ENCODE measurements at regions not wholly inside any gene's neighbourhood (a gene's known extent, or its start where the extent isn't known, plus 50 kb on each side); places are given as distances from the start of the nearest gene placed in this dataset.

- no peaks in the 10 kb centered on the region for H3K36me3 ChIP-seq (replicated peaks)
- H3K4me3 ChIP-seq (ENCODE audit: low read depth, low read length), result no peak overlapping the region
- TF ChIP-seq CTCF (IDR thresholded peaks at IDR 0.05; ENCODE audit: low read depth, low read length, missing control alignments), result no peak
- H3K27me3 ChIP-seq (replicated peaks), result peaks cover 21% of the 10 kb centered on the region
- no peak for DNase-seq
- H3K27ac ChIP-seq, result no peak overlapping the region
- in situ Hi-C loops (cut with HindIII; ENCODE audit: low pct_ligation_motif_present, low sequenced_read_pairs), result no loop called here
These were observed 266.3 kb upstream of the ZMIZ1 start for GRCh38 chr10:78802431-78802830.

DNA sequence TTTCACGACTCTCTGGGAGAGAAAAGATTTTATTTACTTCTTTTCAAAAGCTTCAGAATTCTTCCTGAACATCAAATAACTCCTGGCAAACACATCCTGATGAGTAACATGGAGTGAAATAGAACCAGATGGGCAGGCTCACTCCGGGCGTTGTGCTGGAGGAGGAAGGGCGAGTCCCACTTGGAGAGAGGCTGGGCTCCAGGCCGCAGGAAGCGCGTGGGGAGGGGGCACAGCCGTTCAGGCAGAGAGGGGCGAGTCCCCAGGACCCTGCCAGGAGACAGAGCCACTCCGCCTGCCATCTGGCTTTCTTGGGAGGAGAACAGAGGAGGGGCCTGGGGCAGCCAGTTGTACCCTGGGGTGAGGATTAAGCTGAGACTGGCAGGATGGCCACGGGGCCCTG, 265.9 kb upstream of the ZMIZ1 start:
- in situ Hi-C loops (cut with HindIII; ENCODE audit: low pct_ligation_motif_present, low sequenced_read_pairs), result no loop called here
- peaks cover 21% of the 10 kb centered on the region for H3K27me3 ChIP-seq (replicated peaks)

GRCh38 chr10:78803710-78804109, 265.1 kb upstream of the ZMIZ1 start:
- DNase-seq, result no peak

More for the DNA sequence above, 265.9 kb upstream of the ZMIZ1 start:
- H3K27ac ChIP-seq, result no peak overlapping the region
- no peak for TF ChIP-seq CTCF (IDR thresholded peaks at IDR 0.05; ENCODE audit: low read depth, low read length, missing control alignments)
- no peak for DNase-seq
- no peaks in the 10 kb centered on the region for H3K36me3 ChIP-seq (replicated peaks)
- no peak overlapping the region for H3K4me3 ChIP-seq (ENCODE audit: low read depth, low read length)

DNA sequence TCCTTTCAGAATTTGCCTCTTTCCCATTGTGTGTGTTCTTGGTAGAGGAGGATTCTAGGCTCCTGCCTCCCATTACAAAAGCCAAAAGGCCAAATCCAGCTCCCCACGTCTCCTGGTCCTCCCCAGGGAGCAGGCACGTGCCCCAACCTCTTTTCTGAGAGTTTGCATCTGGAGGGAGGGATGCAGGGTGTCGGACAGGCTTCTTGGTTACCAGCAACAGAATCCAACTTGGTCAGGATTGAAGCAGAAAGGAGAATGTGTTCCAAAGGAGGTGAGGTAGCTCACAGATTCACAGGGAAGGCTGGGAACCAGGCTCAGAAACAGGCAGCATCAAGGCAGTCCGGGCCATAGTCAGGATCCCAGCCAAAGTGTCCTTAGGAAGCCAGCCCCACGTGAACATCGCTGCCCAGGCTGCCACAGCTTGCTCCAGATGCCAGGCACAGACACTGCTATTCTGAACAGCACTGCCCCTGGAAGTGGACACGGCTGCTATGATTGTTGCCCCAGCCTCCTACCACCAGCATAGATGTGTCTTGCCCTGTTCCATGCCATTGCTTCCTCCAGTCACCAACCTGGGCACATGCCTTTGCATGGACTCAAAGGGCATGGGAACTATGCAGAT, 264.2 kb upstream of the ZMIZ1 start:
- Histone ChIP-seq H3K27me3 (replicated peaks) (peaks cover 16% of the 10 kb centered on the region), H3K27ac (no peak overlapping the region), H3K4me3 (ENCODE audit: low read depth, low read length) (no peak overlapping the region), H3K36me3 (replicated peaks) (no peaks in the 10 kb centered on the region)
- DNase-seq, result no peak
- TF ChIP-seq CTCF (IDR thresholded peaks at IDR 0.05; ENCODE audit: low read depth, low read length, missing control alignments), result no peak
- in situ Hi-C loops (cut with HindIII; ENCODE audit: low pct_ligation_motif_present, low sequenced_read_pairs), result no loop called here

More at GRCh38 chr10:78803710-78804109, 265.1 kb upstream of the ZMIZ1 start:
- Histone ChIP-seq H3K36me3 (replicated peaks) (no peaks in the 10 kb centered on the region), H3K27me3 (replicated peaks) (peaks cover 17% of the 10 kb centered on the region), H3K27ac (no peak overlapping the region), H3K4me3 (ENCODE audit: low read depth, low read length) (no peak overlapping the region)
- TF ChIP-seq CTCF (IDR thresholded peaks at IDR 0.05; ENCODE audit: low read depth, low read length, missing control alignments), result no peak
- in situ Hi-C loops (cut with HindIII; ENCODE audit: low pct_ligation_motif_present, low sequenced_read_pairs), result no loop called here

DNA sequence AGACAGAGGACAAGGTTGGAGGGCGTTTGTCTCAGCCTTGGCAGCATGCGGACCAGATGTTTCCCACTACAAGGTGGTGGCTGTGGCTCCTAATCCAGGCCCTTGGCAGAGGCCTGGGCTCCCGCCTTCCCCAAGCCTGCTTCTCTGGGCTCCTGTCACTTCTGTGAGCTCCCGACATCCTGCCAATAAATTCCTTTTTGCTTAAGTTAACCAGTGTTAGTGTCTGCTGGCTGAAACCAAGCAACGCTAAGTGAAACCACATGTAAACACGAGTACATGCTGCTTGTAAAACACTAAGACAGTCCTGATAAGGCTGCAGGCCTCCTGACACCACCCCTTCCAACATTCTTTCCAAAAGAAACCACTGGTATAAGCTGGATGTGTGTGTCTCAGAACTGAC, 263.6 kb upstream of the ZMIZ1 start:
- DNase-seq, result peak; percentile 95
- in situ Hi-C loops (cut with HindIII; ENCODE audit: low pct_ligation_motif_present, low sequenced_read_pairs), result no loop called here
- TF ChIP-seq CTCF (IDR thresholded peaks at IDR 0.05; ENCODE audit: low read depth, low read length, missing control alignments), result no peak
- Histone ChIP-seq H3K27ac (no peak overlapping the region), H3K27me3 (replicated peaks) (peaks cover 19% of the 10 kb centered on the region), H3K4me3 (ENCODE audit: low read depth, low read length) (no peak overlapping the region), H3K36me3 (replicated peaks) (no peaks in the 10 kb centered on the region)

GRCh38 chr10:78806681-78807221, 262.0 kb upstream of the ZMIZ1 start:
- no peak for TF ChIP-seq CTCF (IDR thresholded peaks at IDR 0.05; ENCODE audit: low read depth, low read length, missing control alignments)
- no peaks in the 10 kb centered on the region for H3K36me3 ChIP-seq (replicated peaks)
- H3K27me3 ChIP-seq (replicated peaks), result peaks cover 16% of the 10 kb centered on the region
- no peak overlapping the region for H3K4me3 ChIP-seq (ENCODE audit: low read depth, low read length)
- in situ Hi-C loops (cut with HindIII; ENCODE audit: low pct_ligation_motif_present, low sequenced_read_pairs), result no loop called here
- H3K27ac ChIP-seq, result no peak overlapping the region
- DNase-seq, result no peak

All from brain microvascular endothelial cell (primary cell).